Activated CD4-positive, alpha-beta T cell treated with anti-CD3 and anti-CD28 coated beads, Interleukin-2, amount 10 ng/mL, durations not matched to agents 24 days and 14 days (primary cell): ENCODE measurements at regions not wholly inside any gene's neighbourhood (a gene's known extent, or its start where the extent isn't known, plus 50 kb on each side); places are given as distances from the start of the nearest gene placed in this dataset.
"Not testable (repeated sequence)": the region's sequence is repeated elsewhere in the genome, so short reads cannot be mapped to it uniquely, and the experiment has no call there.

Experiments
- DNase-seq: peaks from one replicate; pipeline ENCODE4 v3.0.0; 2022
- H3K27ac Mint-ChIP-seq: one replicate; pipeline ENCODE4 v1.8.0; 2022; ENCODE audit warnings: mild to moderate bottlenecking, mixed read lengths
- H3K27me3 Mint-ChIP-seq: one replicate; pipeline ENCODE4 v1.8.0; 2022; ENCODE audit warnings: mixed read lengths
- H3K36me3 Mint-ChIP-seq: one replicate; pipeline ENCODE4 v1.8.0; 2022; ENCODE audit warnings: low read depth, mild to moderate bottlenecking, mixed read lengths
- H3K4me1 Mint-ChIP-seq: one replicate; pipeline ENCODE4 v1.8.0; 2021; ENCODE audit warnings: mixed read lengths
- H3K4me3 Mint-ChIP-seq: one replicate; pipeline ENCODE4 v1.8.0; 2022; ENCODE audit warnings: mild to moderate bottlenecking, moderate library complexity, mixed read lengths
- H3K9me3 Mint-ChIP-seq: one replicate; pipeline ENCODE4 v1.8.0; 2021; ENCODE audit warnings: mixed read lengths
- intact Hi-C: fragments of 100-400 bp; cut with micrococcal nuclease; formaldehyde crosslinking; loops from one replicate; pipeline ENCODE4 v1.15.1; 2023

GRCh38 chr6:74447013-74447412 lies 751.0 kb downstream of the CD109 start:
- Mint-ChIP-seq H3K4me3 (no peak overlapping the region), H3K27ac (no peak overlapping the region), H3K4me1 (no peaks in the 10 kb centered on the region), H3K36me3 (no peaks in the 10 kb centered on the region), H3K9me3 (no peaks in the 10 kb centered on the region), H3K27me3 (no peaks in the 10 kb centered on the region)
- no peak for DNase-seq
- intact Hi-C loops: no loop called here

DNA sequence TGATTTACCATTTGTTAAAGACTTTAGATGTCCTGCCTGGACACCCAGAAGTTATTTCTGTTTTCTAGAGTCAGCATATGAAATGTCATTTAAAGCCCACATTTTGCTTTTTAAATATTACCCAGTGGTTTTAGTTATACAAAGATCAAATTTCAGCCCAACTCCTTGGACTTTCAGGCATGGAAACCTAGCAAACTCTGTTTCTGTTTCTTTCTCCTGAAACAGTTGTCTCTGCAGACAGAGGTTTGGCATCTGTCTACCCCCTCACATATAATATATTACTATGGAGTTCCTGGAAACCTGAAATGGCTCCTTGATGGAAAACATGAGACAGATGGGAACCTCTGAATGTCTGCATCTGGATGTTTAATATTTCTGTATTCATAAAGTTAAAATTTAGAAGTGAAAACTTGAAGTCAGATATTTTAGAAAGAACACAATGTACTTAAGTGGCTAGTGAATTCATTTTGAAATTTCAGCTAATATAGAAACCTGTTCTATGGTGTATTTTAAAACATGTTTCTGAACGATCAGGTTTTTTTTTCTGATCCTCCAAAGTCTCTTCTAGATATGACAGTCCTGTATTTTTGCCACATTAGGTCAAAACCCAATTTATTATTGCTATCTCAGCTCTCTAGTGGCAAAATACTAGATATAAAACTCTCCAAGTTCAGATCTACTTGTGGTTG lies 743.3 kb downstream of the CD109 start:
- Mint-ChIP-seq H3K27ac (no peak overlapping the region), H3K4me1 (no peaks in the 10 kb centered on the region), H3K36me3 (no peaks in the 10 kb centered on the region), H3K27me3 (no peaks in the 10 kb centered on the region), H3K4me3 (no peak overlapping the region), H3K9me3 (no peaks in the 10 kb centered on the region)
- intact Hi-C loops: no loop called here
- no peak for DNase-seq

DNA sequence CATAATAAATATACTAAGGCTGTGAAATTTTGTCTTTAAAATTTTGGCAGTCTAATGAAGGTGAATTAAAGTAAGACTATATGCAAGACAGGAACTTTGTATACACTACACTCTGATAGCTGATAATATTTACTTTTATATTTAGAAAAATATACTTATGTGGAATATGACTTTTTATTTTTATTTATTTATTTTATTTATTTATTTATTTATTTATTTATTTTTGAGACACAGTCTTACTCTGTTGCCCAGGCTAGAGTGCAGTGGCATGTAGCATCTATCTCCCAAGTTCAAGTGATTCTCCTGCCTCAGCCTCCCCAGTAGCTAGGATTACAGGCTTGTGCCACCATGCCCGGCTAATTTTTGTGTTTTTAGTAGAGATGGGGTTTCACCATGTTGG lies 742.4 kb downstream of the CD109 start:
- H3K9me3 Mint-ChIP-seq, H3K36me3 Mint-ChIP-seq, intact Hi-C loops, H3K4me3 Mint-ChIP-seq, H3K4me1 Mint-ChIP-seq, DNase-seq, H3K27me3 Mint-ChIP-seq, H3K27ac Mint-ChIP-seq: not testable (repeated sequence)

DNA sequence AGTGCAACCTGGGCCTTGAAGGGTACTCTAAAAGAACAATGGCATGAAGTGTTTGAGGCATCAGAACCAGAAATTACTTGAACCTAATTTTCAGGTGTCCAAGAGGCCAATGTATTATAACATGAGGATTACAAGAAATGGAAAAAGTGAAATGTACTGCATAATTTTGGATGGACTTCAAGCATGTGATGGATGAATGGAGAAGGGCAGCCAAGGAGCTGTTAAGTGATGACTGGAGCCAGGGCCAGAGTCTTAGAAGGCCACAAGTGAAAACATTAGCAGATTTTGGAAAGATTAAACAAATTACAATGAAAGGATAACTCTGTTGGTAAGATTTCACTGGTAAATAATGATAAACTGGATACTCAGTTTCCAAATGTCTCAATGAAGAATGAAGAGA lies 738.2 kb downstream of the CD109 start:
- no peaks in the 10 kb centered on the region for H3K27me3 Mint-ChIP-seq
- no peaks in the 10 kb centered on the region for H3K36me3 Mint-ChIP-seq
- H3K4me3 Mint-ChIP-seq: no peak overlapping the region
- H3K9me3 Mint-ChIP-seq: no peaks in the 10 kb centered on the region
- intact Hi-C loops: no loop called here
- no peak overlapping the region for H3K27ac Mint-ChIP-seq
- no peaks in the 10 kb centered on the region for H3K4me1 Mint-ChIP-seq
- DNase-seq: no peak

DNA sequence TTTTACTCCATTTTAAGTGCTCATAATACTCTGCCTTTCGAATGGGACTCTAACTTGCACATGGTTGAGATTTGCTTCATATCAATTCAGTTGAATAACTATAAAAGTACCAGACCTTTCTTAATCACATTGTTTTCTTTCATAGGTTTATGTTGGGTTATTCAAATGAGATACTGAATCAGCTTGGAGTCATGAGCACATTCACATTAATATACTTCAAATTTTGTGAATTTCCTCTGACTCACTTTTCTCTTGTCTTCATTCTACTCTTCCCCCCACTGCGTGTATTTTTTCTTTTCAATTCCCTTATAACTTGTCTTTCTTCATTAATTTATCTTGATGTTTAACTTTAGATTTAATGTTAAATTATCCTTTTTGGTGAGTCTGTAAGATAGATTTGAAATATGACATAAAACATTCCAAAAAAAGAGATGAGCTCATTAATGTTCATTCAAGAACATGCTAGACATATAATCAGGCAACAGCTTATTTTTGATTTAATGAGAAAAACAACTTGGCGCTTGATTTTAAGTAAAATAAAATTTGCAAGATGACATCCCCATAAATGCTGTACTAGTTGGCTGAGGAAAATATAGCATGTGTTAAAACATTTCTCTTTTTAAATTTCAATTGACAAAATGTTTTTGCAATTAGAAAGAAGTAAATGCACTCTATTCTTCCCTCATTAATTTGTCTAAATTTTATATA lies 736.0 kb downstream of the CD109 start:
- Mint-ChIP-seq H3K4me1 (no peaks in the 10 kb centered on the region), H3K9me3 (no peaks in the 10 kb centered on the region), H3K27me3 (no peaks in the 10 kb centered on the region), H3K27ac (no peak overlapping the region), H3K4me3 (no peak overlapping the region), H3K36me3 (no peaks in the 10 kb centered on the region)
- intact Hi-C loops: no loop called here
- DNase-seq: no peak

DNA sequence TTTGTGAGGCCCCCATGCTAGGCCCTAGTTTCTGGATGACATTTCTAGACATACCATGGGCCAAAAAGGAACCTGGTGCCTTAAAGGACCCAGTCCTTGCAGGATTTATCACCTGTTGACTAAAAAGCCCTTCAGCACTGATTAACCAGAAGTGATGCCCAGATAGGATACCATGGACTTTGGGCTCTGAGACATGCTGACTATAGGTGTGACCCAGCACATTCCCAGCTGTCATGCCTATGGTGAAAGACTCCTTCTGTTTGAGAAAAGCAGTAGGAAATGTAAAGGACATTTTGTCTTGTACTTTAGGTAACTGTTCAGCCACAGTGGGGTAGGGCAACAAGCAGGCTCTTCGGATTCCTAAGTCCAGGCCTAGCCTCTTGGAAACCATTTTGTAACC lies 724.2 kb downstream of the CD109 start:
- intact Hi-C loops: no loop called here
- Mint-ChIP-seq H3K27me3 (no peaks in the 10 kb centered on the region), H3K9me3 (peaks cover 5% of the 10 kb centered on the region), H3K27ac (no peak overlapping the region), H3K4me3 (no peak overlapping the region), H3K4me1 (no peaks in the 10 kb centered on the region), H3K36me3 (no peaks in the 10 kb centered on the region)
- no peak for DNase-seq

DNA sequence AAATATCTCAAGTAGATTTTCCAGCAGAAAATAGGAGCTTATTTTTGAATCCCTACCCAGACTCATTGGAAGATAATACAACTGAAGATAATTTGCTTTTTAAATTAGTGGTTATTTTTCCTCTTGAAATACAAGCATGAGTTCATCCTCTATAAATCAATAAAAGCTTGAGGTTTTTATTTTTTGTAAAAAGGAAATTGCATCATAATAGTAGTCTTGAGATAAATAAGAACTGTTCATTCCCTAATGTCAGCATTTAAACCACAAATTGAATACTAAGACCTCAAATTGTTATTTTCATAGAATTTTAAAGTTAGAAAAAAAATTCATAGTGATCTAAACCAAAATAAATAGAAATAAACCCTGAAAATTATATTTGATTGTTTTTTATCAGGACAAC lies 719.1 kb downstream of the CD109 start:
- H3K27me3 Mint-ChIP-seq: no peaks in the 10 kb centered on the region
- H3K4me3 Mint-ChIP-seq: no peak overlapping the region
- no peak for DNase-seq
- no peaks in the 10 kb centered on the region for H3K4me1 Mint-ChIP-seq
- no peaks in the 10 kb centered on the region for H3K9me3 Mint-ChIP-seq
- no peak overlapping the region for H3K27ac Mint-ChIP-seq
- intact Hi-C loops: no loop called here
- no peaks in the 10 kb centered on the region for H3K36me3 Mint-ChIP-seq

DNA sequence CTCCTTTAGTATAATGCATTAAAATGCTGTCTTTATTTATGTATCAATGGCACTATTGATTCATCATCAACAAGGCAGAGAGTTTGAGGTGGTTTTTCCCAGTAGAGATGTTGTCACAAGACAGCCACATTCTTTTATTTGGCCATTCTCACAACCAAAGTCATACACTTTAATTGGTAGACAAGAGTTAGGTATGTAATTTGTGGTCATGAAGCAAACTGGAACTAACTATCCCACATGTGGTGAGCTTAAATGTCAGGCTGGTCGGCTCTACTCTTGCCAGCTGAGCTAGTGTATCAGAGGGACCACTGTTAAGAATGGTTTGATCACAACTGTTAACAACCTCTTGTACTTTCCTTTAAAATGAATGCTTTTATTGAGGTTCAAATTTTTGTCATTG lies 714.6 kb downstream of the CD109 start:
- H3K4me1 Mint-ChIP-seq: no peaks in the 10 kb centered on the region
- H3K9me3 Mint-ChIP-seq: no peaks in the 10 kb centered on the region
- H3K4me3 Mint-ChIP-seq: no peak overlapping the region
- H3K27me3 Mint-ChIP-seq: no peaks in the 10 kb centered on the region
- no peak overlapping the region for H3K27ac Mint-ChIP-seq
- DNase-seq: no peak
- intact Hi-C loops: no loop called here
- no peaks in the 10 kb centered on the region for H3K36me3 Mint-ChIP-seq

- Mint-ChIP-seq H3K36me3 (no peaks in the 10 kb centered on the region), H3K4me3 (no peak overlapping the region), H3K27me3 (no peaks in the 10 kb centered on the region), H3K27ac (no peak overlapping the region), H3K9me3 (no peaks in the 10 kb centered on the region), H3K4me1 (no peaks in the 10 kb centered on the region)
- intact Hi-C loops: no loop called here
- DNase-seq: no peak
Measured at GRCh38 chr6:74409447-74409846, 713.4 kb downstream of the CD109 start.

- intact Hi-C loops: no loop called here
- H3K36me3 Mint-ChIP-seq: no peaks in the 10 kb centered on the region
- no peak overlapping the region for H3K27ac Mint-ChIP-seq
- H3K27me3 Mint-ChIP-seq: no peaks in the 10 kb centered on the region
- DNase-seq: no peak
- no peaks in the 10 kb centered on the region for H3K9me3 Mint-ChIP-seq
- H3K4me1 Mint-ChIP-seq: no peaks in the 10 kb centered on the region
- H3K4me3 Mint-ChIP-seq: no peak overlapping the region
Measured at GRCh38 chr6:74408844-74409243, 712.8 kb downstream of the CD109 start.

DNA sequence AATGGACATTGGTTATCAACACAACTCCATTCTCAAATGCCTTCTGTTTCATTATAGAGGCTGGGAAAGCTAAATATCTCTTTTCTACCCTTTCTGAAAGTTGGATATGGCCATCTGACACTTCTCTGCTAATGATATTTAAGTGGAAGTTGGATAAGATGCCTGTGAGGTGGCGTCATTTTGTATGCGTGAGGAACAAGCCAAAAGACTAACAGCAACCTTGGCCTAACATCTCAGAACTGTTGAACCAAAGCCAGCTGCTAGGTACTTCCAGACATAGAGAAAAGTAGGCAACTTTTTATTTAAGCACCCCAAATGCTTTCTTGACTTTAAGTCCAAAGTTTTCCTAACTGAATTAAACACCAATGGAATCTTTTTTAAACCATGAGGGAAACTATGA lies 708.4 kb downstream of the CD109 start:
- Mint-ChIP-seq H3K4me3 (no peak overlapping the region), H3K27ac (no peak overlapping the region), H3K27me3 (no peaks in the 10 kb centered on the region), H3K9me3 (peaks cover 5% of the 10 kb centered on the region), H3K36me3 (no peaks in the 10 kb centered on the region), H3K4me1 (no peaks in the 10 kb centered on the region)
- DNase-seq: no peak
- intact Hi-C loops: no loop called here

- intact Hi-C loops: loop anchor here (1.0 kb wide), 1 partner anchor 23 kb away; no protein-coding TSS in a partner anchor
- peaks cover 5% of the 10 kb centered on the region for H3K9me3 Mint-ChIP-seq
- no peaks in the 10 kb centered on the region for H3K4me1 Mint-ChIP-seq
- H3K36me3 Mint-ChIP-seq: no peaks in the 10 kb centered on the region
- DNase-seq: no peak
- no peaks in the 10 kb centered on the region for H3K27me3 Mint-ChIP-seq
- no peak overlapping the region for H3K4me3 Mint-ChIP-seq
- H3K27ac Mint-ChIP-seq: no peak overlapping the region
Measured at GRCh38 chr6:74402781-74403180, 706.8 kb downstream of the CD109 start.

GRCh38 chr6:74378437-74378836 lies 682.4 kb downstream of the CD109 start:
- H3K27me3 Mint-ChIP-seq, H3K4me3 Mint-ChIP-seq, H3K9me3 Mint-ChIP-seq, H3K4me1 Mint-ChIP-seq, intact Hi-C loops, H3K27ac Mint-ChIP-seq, DNase-seq, H3K36me3 Mint-ChIP-seq: not testable (repeated sequence)

DNA sequence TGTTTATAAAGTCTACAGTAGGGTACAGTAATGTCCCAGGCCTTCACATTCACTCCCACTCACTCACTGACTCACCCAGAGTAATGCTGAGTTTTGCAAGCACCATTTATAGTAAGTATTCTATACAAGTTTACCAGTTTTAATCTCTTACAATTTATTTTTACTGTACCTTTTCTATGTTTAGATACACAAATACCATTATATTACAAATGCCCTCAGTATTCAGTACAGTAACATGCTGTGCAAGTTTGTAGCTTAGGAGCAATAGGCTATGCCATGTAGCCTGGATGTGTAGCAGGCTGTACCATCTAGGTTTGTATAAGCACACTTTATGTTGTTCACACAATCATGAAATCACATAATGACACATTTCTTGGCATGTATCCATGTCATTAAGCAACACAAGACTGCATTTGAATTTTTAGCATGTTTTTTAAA lies 673.6 kb downstream of the CD109 start:
- Mint-ChIP-seq H3K9me3 (no peaks in the 10 kb centered on the region), H3K4me3 (no peak overlapping the region), H3K4me1 (no peaks in the 10 kb centered on the region), H3K36me3 (no peaks in the 10 kb centered on the region), H3K27me3 (no peaks in the 10 kb centered on the region), H3K27ac (no peak overlapping the region)
- intact Hi-C loops: no loop called here
- no peak for DNase-seq

DNA sequence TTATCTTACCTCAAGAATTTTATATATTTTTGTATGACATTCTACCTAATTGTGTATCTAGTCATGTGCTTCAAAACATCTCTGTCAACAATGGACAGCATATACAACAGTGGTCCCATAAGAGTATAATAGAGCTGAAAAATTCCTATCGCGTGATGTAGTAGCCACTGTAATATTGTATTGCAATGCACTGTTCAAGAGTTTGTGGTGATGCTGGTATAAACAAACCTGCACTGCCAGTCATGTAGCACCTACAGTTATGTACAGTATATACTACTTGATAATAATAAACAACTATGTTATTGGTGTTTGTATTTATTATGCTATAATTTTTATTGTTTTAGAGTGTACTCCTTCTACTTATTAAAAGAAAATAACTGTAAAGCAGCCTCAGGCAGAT lies 672.7 kb downstream of the CD109 start:
- Mint-ChIP-seq H3K4me3 (no peak overlapping the region), H3K27me3 (no peaks in the 10 kb centered on the region), H3K36me3 (no peaks in the 10 kb centered on the region), H3K9me3 (no peaks in the 10 kb centered on the region), H3K27ac (no peak overlapping the region), H3K4me1 (no peaks in the 10 kb centered on the region)
- no peak for DNase-seq
- intact Hi-C loops: no loop called here
